ENCODE measurements at regions not wholly inside any gene's neighbourhood (a gene's known extent, or its start where the extent isn't known, plus 50 kb on each side); places are given as distances from the start of the nearest gene placed in this dataset.

GRCh38 chr16:73347500-73348375, 299.8 kb upstream of the ZFHX3 start:
- H3K36me3 ChIP-seq (ENCODE audit: control insufficient read depth, insufficient read depth, low read length), result no peaks in the 10 kb centered on the region
- no peak for TF ChIP-seq CTCF (IDR thresholded peaks at IDR 0.05)
- no peak overlapping the region for H3K27ac ChIP-seq

GRCh38 chr16:73339821-73340220, 291.9 kb upstream of the ZFHX3 start:
- Histone ChIP-seq H3K27ac (no peak overlapping the region), H3K36me3 (ENCODE audit: control insufficient read depth, insufficient read depth, low read length) (no peaks in the 10 kb centered on the region), H3K4me3 (ENCODE audit: low read depth, low read length) (no peak overlapping the region), H3K79me2 (no peaks in the 10 kb centered on the region), H2AFZ (no peak overlapping the region), H3K27me3 (ENCODE audit: control insufficient read depth, insufficient read depth, low read length) (no peaks in the 10 kb centered on the region), H3K4me2 (ENCODE audit: low read length) (no peak overlapping the region), H3K9ac (no peak overlapping the region), H3K9me3 (ENCODE audit: control insufficient read depth, low read length) (no peaks in the 10 kb centered on the region), H3K4me1 (no peaks in the 10 kb centered on the region)
- TF ChIP-seq CTCF (IDR thresholded peaks at IDR 0.05), result no peak

More at GRCh38 chr16:73347500-73348375, 299.8 kb upstream of the ZFHX3 start:
- H3K4me2 ChIP-seq (ENCODE audit: low read length), result no peak overlapping the region
- no peaks in the 10 kb centered on the region for H3K27me3 ChIP-seq (ENCODE audit: control insufficient read depth, insufficient read depth, low read length)
- H3K4me3 ChIP-seq (ENCODE audit: low read depth, low read length), result no peak overlapping the region
- no peaks in the 10 kb centered on the region for H3K9me3 ChIP-seq (ENCODE audit: control insufficient read depth, low read length)
- no peaks in the 10 kb centered on the region for H3K79me2 ChIP-seq
- H3K9ac ChIP-seq, result no peak overlapping the region
- no peaks in the 10 kb centered on the region for H3K4me1 ChIP-seq
- no peak overlapping the region for H2AFZ ChIP-seq

- H3K4me2 ChIP-seq (ENCODE audit: low read length), result no peak overlapping the region
Measured at GRCh38 chr16:73337373-73338296, 289.7 kb upstream of the ZFHX3 start.

More at GRCh38 chr16:73337373-73338296, 289.7 kb upstream of the ZFHX3 start:
- no peaks in the 10 kb centered on the region for H3K27me3 ChIP-seq (ENCODE audit: control insufficient read depth, insufficient read depth, low read length)
- H2AFZ ChIP-seq, result no peak overlapping the region
- no peak overlapping the region for H3K9ac ChIP-seq
- TF ChIP-seq CTCF (IDR thresholded peaks at IDR 0.05), result no peak
- H3K36me3 ChIP-seq (ENCODE audit: control insufficient read depth, insufficient read depth, low read length), result no peaks in the 10 kb centered on the region
- no peaks in the 10 kb centered on the region for H3K9me3 ChIP-seq (ENCODE audit: control insufficient read depth, low read length)
- H3K27ac ChIP-seq, result no peak overlapping the region
- no peaks in the 10 kb centered on the region for H3K79me2 ChIP-seq
- no peaks in the 10 kb centered on the region for H3K4me1 ChIP-seq
- no peak overlapping the region for H3K4me3 ChIP-seq (ENCODE audit: low read depth, low read length)
